GM19372 (cell line): ENCODE measurements at regions not wholly inside any gene's neighbourhood (a gene's known extent, or its start where the extent isn't known, plus 50 kb on each side); places are given as distances from the start of the nearest gene placed in this dataset.
A peak's percentile ranks its signal among the peaks of the same experiment; 100 is the strongest.

Source experiments
- ATAC-seq: cut with Tn5 transposase; IDR thresholded peaks from one replicate; pipeline ENCODE4 v1.9.1; 2021; ENCODE audit warnings: mild to moderate bottlenecking, low read depth, moderate library complexity; ENCODE audit not compliant: unreplicated experiment

DNA sequence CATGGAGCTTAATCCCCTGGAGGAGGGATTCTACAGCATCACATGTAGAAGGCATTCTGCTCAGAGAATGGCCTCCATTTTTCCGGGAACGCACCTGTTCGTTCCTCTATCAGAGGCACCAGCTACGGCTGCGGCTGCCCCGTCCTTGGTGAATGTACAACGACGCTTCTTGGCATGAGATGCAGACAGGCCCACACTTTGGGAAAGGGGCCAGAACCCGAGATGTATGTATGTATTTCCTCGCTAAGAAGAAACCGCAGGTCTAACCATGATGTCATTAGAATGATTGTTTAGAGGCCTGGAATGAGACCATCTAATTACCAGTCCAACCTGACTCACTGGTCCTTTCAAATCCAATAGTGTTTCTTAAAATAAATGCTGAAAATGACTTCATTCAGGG, 1293.4 kb downstream of the TBC1D22A start:
- no peak for ATAC-seq

DNA sequence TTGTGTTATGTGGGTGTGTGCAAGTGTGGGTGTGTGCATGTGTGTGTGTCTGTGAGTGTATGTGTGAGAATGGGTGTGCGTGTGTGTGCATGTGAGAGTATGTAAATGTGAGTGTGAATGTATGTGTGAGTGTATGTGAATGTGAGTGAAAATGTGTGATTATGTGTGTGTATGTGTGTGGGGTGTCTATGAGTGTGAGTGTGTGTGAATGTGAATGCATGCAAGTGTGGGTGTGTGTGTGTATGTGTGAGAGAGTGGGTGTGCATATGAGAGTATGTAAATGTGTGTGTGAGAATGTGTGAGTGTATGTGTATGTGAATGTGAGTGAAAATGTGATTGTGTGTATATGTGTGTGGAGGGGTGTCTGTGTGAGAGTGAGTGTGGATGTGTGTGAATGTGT, 1292.7 kb downstream of the TBC1D22A start:
- no peak for ATAC-seq

DNA sequence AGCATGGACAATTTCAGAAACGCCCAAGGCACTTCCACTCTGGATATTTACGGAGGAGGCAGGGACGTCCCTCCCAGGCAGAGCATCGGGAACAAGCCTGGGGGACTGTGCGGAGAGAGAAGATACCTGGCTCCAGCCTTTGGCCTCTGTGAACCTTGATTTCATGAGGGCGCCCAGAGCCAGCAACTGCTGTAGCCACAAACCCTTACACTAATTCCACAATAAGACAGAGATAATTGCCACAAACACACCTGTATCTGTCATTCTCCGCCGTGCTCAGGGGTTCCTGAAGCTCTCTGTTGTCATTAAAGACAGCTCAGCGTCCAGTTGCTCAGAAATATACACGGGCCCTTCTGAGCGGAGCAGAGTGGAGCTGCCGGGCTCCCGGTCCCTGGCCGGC, 1292.1 kb downstream of the TBC1D22A start:
- ATAC-seq: no peak

DNA sequence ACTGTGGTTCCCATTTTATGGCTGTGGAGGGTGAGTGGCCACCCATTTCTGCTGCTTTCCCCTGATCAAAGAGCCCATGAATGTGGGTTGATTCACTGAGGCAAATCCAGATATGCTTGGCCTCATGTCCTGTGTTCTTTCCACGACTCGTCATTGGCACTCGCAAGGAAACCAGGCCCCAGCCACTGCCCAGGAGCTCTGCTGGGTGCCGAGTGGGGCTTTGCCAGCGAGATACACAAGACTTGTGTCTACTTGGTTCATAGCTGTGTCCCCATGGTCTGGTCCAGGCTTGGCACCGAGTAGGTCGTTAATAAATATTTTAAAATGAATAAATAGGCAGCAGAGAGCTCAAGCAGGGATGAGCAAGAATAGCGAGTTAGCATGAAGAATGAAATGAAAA, 1291.5 kb downstream of the TBC1D22A start:
- no peak for ATAC-seq

DNA sequence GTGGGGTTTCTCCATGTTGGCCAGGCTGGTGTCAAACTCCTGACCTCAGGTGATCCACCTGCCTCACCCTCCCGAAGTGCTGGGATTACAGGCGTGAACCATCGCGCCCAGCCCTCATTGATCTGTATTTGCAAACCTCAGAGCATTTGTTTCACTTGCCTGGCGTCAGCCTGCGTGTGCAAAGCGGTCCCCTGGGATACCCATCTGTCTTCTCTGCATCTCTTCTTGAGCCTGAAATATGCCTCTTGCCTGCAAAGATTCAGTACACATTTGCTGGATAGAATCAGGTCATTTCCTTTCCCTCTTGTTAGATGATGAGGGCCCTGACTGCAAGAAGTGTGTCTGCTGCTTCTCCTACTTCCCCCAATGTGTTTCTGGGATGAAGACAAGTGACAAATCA, 1291.0 kb downstream of the TBC1D22A start:
- ATAC-seq: no peak

DNA sequence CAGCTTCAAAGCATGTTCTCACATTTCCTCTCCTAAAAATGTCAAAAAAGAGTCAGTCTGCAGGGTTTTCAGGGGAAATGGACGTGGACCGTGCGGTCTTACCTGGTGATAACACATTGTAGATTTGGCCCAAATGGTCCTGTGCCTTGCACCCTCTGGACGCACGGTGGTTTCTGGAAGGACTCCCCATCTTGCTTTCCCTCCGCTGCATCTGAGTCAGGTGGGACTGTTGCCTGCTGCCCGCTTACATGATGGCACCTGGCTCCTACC, 1290.1 kb downstream of the TBC1D22A start:
- no peak for ATAC-seq

DNA sequence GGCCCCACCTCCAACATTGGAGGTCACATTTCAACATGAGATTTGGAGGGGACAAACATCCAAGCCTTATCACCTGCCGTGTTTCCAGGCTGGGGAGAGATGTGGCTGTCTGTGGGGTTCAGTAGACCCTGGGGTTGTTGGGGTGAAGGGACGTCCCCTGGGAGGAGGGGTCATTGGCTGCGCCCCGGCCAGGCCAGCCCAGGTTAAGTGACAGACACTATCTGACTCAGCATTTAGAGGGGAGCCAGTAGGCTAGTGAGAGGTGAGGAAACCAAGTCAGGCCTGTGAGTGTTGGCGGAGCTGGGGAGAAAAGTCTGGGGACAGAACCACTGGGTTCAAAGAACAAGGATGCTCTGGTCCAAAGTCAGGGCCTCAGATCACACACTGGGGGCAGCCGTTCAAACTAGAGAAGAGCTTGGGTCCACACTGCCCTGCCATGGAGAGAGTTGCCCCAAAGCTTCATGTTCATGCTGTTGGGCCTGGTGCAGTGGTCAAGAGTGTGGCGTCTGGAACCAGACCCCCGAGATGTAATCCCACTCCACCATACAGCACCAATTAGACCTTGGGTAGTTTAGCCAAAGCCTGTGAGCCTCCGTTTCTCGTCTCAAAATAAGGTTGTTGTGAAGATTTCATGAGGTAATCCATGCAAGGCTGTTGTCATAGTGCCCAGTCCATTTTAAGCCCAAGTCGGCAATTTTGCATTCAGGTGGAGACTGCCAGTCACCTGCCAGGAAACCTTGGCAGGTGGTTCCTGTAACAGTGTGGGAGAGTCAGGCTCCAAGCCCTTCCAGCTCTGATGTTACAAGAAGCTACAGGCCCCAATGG, 1289.6 kb downstream of the TBC1D22A start:
- ATAC-seq: no peak

DNA sequence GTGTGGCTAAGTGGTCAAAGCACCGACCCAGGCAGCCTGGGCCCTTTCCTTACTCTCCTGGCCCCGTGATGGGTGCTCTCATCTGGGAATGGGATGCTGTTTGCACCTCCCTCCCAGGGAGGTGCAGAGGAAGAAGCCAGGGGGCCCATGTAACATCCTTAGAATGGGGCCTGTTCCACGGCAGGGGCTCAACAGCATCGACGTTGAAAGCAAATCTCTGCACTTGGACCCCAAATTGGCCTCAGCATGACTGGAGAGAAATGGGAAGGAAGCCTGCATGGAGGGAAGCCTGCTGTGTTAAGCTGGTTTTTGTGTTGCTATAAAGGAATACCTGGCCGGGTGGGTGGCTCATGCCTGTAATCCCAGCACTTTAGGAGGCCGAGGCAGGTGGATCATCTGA, 1288.4 kb downstream of the TBC1D22A start:
- ATAC-seq: no peak

DNA sequence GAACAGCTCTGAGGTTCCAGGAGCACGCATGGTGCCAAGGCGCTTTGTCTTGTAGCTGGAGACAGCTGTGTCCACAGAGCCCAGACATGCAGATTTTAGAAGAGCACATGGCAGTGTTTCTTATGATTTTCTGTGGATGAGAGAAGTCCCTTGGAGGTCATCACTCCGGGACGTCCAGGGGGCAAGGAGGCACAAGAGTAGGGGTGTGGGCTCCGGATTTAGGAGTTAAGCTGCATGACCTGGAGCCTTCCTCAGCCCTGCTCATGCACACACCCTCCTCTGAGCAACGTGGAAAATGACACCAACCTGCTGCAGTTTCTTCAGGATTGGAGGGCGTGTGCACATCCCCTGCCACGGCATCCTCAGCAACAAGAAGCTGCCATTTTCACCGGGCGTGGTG, 1286.7 kb downstream of the TBC1D22A start:
- ATAC-seq: no peak

DNA sequence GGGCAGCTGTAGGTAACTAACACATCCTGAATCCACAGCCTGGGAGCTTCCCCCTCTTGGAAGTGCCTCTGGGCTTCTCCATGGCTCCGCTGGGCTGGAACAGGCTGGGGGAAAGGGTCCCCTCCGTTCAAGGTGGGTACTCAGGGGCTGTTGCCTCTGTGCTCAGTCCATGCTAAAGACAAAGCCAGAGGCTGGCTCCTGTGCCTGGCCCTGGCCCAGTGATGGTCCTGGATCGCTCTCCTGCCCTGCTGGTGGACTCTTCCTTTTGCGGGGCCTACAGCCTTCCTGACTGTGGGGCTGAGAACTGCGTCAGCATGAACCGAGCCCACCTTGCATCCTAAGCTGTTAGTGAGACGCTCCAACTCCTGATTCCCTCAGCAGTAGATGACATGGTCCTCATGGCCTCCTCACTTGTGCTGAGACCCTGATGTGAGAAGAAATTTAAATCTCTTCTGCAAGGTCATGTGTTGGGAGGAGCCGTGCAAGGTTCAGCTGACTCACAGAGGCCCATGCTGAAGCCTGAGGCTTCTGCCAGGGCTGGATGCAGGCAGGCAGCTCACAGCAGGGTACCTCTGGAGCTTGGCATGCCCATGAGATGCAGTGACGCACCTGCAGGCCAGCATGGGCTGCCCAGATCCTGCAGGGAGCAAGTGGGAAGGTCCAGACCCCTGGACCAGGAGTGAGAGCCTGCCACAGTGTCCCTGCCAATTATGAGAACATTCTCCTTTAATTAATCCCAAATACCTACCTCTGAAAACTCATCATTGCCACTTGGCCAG, 1285.5 kb downstream of the TBC1D22A start:
- ATAC-seq: no peak

DNA sequence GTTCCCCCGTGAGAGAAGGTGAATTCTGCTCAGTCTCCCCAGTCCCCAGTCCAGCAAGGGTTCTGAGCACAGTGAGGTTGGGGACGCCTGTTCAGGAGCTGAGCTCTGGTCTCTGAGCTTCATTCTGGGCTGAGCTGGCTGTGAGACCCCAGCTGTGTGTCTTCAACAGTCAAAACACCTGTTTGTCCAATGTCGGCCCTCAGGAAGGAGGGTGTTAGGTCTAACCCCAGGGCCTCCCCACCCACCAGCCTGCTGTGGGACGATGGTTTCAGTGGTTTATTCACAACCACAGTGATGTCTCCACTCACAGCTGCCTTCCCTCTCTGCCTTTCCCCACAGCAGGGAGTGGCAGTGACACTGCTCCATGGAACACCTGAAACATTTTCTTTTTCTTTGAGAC, 1282.9 kb downstream of the TBC1D22A start:
- ATAC-seq: peak; percentile 87

DNA sequence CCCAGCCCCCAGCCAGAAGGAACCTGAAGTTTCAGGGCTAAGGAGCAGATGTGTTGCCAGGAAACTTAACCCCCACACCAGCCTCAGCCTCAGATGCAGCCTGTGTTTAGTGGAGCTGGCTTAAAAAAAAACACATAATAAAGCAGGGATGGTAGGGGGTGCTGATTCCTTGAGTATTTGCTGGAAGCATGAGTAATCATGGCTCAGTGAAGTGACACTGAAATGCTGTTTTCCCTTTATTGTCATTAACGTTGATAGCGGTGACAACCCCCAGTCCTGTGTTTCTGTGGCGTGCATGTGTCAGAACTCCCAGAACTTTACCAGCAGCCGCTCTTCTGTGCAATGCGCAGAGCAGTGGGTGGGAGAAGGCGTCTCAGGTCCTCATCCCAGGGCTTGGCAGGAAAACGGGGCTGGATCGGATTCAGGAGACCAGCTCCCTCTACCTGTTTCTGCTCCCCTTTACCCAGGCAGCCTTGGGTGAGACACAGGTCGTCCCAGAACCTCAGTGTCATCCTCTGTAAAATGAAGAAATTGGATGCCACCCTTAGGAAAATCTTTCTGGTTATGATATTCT, 1282.1 kb downstream of the TBC1D22A start:
- ATAC-seq: no peak

DNA sequence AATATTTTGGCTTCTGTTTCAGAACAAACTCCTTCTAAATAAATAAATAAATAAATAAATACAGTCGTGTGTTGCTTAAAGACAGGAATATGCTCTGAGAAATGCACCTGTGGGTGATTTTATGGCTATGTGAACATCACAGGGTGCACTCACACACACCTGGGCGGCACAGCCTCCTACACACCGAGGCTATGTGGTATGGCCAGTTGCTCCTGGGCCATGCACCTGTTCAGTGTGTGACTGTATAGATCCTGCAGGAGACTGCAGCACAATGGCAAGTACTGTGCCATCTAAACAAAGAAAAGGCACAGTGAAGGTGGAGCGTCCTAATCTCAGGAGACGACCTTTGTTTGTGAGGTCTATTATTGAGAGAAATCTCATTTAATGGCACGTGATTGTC, 1281.1 kb downstream of the TBC1D22A start:
- ATAC-seq: no peak

DNA sequence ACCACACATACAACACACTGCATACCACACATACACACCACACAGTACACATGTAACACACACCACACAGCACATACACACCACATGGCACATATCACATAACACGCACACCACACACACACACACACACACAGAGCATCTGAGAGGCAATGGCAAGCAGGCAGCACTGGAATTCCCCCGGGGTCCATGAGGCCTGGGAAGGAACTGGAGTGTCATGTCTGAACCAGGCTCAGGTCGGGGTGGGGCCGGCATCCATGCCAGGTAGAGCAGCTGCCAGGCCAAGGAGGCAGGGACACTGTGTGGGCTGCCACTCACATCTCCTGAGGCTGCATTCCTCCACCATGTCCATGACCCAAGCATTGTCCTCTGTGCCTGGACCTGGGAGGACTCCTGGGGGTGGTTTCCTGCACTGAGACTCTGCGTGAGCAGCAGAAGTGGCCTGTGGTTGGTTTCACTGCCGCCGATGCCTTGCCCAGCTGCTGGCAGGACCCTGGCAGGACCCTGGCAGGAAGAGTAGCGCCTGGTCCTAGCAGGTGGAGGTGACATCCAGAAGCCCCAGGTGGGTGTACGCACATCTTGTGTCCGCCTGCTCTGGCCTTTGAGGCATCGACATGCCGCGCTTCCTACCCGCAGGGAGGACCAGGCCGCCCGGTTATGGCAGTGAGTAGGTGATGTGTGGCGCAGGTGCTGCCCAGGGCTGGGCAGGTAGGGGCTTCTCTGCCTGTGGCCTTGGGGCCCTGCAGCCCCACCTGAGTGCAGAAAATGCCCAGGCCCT, 1280.4 kb downstream of the TBC1D22A start:
- no peak for ATAC-seq

DNA sequence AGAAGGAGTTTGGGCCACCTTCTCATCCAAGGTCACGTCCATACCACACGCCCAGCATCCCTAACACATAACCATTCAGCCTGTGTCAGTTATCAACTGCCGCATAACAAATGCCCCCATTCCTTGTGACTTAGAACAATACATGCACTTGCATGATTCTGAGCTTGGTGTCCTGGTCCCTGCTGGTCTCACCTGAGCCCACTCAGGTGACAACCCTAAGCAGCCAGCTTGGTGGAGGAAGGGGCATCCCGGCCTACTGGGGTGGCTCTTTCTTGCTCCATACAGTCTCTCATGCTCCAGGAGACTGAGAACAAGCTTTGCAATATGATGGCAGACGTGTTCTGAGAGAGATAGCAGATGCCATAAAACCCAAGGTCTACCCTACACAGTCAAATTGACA, 1276.9 kb downstream of the TBC1D22A start:
- ATAC-seq: no peak

DNA sequence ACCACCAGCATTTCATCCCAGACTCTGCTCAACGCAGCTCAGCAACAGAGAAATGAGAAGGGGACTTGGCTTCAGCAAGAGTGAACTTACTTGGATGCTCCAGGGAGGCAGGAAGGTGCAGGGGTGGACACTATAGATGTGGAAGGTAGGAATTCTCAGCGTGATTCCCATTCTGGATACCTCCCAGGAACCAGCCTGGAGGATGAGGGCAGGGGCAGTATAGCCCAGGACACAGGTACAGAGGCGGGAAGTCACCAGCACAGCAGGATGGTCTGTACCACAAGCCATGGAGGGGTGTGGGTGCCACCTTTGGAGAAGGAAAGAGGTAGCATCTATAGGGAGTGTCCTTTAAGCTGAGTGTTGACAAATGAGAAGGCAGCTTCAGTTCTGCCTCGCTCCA, 1275.2 kb downstream of the TBC1D22A start:
- no peak for ATAC-seq

DNA sequence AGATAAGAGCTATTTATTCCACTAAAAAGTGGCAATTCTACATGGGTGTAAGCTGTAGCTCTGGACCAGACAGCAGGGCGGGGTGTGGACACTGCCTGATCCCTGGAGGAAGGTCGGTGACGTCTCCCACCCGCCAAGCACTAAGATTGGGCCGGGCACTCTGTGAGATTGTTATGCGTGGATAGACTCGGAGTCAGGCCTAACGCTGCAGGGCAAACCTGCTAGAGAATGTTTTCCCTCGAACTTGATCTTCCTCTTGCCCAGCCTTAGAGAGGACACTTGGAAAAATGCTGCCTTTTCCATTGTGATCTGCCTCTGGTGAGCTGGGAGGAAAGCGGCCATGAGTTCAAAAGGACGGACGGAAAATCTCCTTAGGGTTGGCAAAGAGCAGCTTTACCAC, 1273.4 kb downstream of the TBC1D22A start:
- no peak for ATAC-seq

DNA sequence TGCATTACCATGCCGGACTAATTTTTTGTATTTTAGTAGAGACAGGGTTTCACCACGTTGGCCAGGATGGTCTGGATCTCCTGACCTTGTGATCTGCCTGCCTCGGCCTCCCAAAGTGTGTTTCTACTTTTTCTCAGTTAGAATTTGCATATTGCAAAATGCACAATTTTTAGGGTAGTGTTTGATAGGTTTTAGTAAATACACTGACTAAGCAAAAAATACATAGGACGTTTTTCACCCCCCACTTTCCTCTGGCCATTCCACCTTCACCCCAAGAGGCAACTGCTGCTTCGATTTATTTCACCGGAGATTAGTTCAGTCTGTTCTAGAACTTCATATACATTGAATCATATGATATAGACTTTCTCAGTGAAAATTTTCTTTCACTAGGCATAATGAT, 1269.1 kb downstream of the TBC1D22A start:
- no peak for ATAC-seq

DNA sequence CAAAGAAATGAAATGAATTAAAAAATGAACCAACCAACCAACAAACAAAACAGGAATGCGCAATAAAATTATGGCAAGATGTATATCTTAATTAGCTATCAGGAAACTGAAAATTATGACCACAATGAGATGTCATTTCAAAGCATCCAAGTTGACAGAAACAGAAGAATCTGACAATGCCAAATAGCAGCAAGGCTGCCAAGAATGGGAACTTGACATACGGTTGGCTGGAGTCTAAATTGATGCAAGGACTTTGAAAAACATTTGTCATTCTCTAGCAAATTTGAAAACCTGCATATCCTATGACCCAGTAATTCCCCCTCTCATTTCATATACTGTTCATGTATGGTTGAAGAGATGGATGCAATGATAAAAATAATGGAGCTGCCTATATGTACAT, 1262.6 kb downstream of the TBC1D22A start:
- no peak for ATAC-seq

DNA sequence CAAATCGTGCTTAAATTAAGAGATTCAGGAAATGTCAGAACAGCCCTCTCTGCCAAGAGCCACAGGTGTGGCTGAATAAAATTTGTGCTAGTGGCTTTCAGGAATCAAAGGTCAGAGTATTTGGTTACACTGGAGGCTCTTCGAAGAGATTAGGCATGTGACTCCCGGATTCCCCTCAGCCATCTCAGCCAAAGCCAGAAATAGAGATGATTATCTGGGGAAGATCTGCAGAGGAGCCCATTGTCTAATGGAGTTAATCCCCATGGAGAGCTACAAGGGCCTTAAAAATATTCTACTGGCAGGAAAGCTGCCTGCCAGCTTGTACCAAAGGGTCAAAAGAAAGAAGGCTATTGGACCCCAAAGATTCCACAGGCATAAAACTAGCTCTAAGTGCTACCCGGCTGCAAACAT, 1259.5 kb downstream of the TBC1D22A start:
- no peak for ATAC-seq

DNA sequence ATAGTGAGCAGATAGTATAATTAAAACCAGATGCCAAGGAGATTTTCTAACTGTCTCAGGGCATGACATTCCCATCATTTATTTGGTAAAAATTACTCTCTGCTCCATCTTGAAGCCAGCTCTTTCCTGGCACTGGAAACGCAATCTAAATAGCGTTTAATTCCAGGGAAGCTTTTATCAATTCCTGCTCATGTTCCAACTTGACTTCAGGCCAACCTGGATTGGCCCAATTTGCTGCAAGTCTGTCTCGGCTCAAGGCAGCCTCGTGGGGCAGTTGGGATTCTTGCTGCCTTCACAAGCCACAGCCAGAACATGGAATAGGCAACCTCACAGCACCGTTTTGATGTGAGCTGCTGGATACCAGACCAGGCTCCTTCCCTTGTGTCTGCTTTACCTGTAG, 1255.9 kb downstream of the TBC1D22A start:
- ATAC-seq: no peak
